IMR-90 (cell line): ENCODE measurements at regions not wholly inside any gene's neighbourhood (a gene's known extent, or its start where the extent isn't known, plus 50 kb on each side); places are given as distances from the start of the nearest gene placed in this dataset.

Source experiments
- ATAC-seq: fragments of 200-7000 bp; cut with Tn5 transposase; 2 replicates; pipeline ENCODE4 v1.9.1; 2020; ENCODE audit warnings: low read depth, mild to moderate bottlenecking, moderate library complexity
- BruUV-seq: library from RNA; stranded (reverse); fragments of 400-500 nt; replicated peaks from 2 replicates; lab custom pipeline; 2021; lab: Mats Ljungman, UMichigan
- CTCF ChIA-PET: fragments of 300-600 bp; formaldehyde crosslinking; extraction: SDS; loops from one replicate; lab custom pipeline; 2021; ENCODE audit warnings: antibody characterized with exemption; lab: Yijun Ruan, JAX
- POLR2A ChIA-PET: fragments of 300-600 bp; sonication (Branson Sonifier 250); formaldehyde crosslinking; loops from one replicate; lab custom pipeline; 2022; ENCODE audit warnings: antibody characterized with exemption; ENCODE audit not compliant: unreplicated experiment; lab: Charles Lee
- DNase-seq: peaks from one replicate; pipeline ENCODE4 v3.0.0; 2013
- H2AFZ ChIP-seq: replicated peaks from 2 replicates; pipeline ENCODE3; 2013; ENCODE audit warnings: low read length, mild to moderate bottlenecking; ENCODE audit not compliant: poor library complexity
- H2AK5ac ChIP-seq: 2 replicates; pipeline ENCODE4 v1.6.1; 2013; ENCODE audit warnings: low read depth, low read length, inconsistent platforms
- H2AK9ac ChIP-seq: replicated peaks from 2 replicates; pipeline ENCODE3; 2013; ENCODE audit warnings: mild to moderate bottlenecking, low read depth, low read length, moderate library complexity; ENCODE audit not compliant: poor library complexity
- H2BK120ac ChIP-seq: 2 replicates; pipeline ENCODE4 v1.6.1; 2013; ENCODE audit warnings: low read depth, low read length, inconsistent platforms
- H2BK15ac ChIP-seq: 3 replicates; pipeline ENCODE4 v1.6.1; 2013; ENCODE audit warnings: low read depth, low read length, inconsistent platforms
- H2BK20ac ChIP-seq: 2 replicates; pipeline ENCODE4 v1.6.1; 2013; ENCODE audit warnings: low read depth, mild to moderate bottlenecking, inconsistent platforms, low read length, moderate library complexity
- H2BK5ac ChIP-seq: 2 replicates; pipeline ENCODE4 v1.6.1; 2013; ENCODE audit warnings: mild to moderate bottlenecking, low read depth, low read length, inconsistent platforms; ENCODE audit not compliant: poor library complexity, severe bottlenecking
- H3K14ac ChIP-seq: replicated peaks from 2 replicates; pipeline ENCODE4 v1.6.1; 2013; ENCODE audit warnings: low read depth, low read length, inconsistent platforms
- H3K18ac ChIP-seq: 2 replicates; pipeline ENCODE4 v1.6.1; 2013; ENCODE audit warnings: low read depth, low read length, control low read depth
- H3K23ac ChIP-seq: 2 replicates; pipeline ENCODE4 v1.6.1; 2013; ENCODE audit warnings: low read depth, low read length, inconsistent platforms
- H3K27ac ChIP-seq: 2 replicates; pipeline ENCODE4 v1.5.1; 2013; ENCODE audit warnings: mild to moderate bottlenecking, control low read depth, low read length; ENCODE audit not compliant: insufficient read depth
- H3K27me3 ChIP-seq: 2 replicates; pipeline ENCODE4 v1.6.1; 2013; ENCODE audit warnings: low read length; ENCODE audit not compliant: control insufficient read depth, insufficient read depth
- H3K36me3 ChIP-seq: 2 replicates; pipeline ENCODE4 v1.6.1; 2013; ENCODE audit warnings: low read length, mixed read lengths; ENCODE audit not compliant: control insufficient read depth, insufficient read depth
- H3K4ac ChIP-seq: 2 replicates; pipeline ENCODE4 v1.6.1; 2013; ENCODE audit warnings: low read depth, low read length, inconsistent platforms
- H3K4me1 ChIP-seq: 2 replicates; pipeline ENCODE4 v1.6.1; 2013; ENCODE audit warnings: low read length, mixed read lengths; ENCODE audit not compliant: control insufficient read depth, insufficient read depth
- H3K4me2 ChIP-seq: 2 replicates; pipeline ENCODE4 v1.6.1; 2013; ENCODE audit warnings: low read depth, mild to moderate bottlenecking, control low read depth, low read length, moderate library complexity
- H3K4me3 ChIP-seq: 2 replicates; pipeline ENCODE4 v1.5.1; 2013; ENCODE audit warnings: low read depth, mild to moderate bottlenecking, control low read depth, low read length, moderate library complexity; ENCODE audit not compliant: insufficient read depth
- H3K56ac ChIP-seq: 2 replicates; pipeline ENCODE4 v1.6.1; 2013; ENCODE audit warnings: low read length, inconsistent platforms; ENCODE audit not compliant: insufficient read depth; ENCODE audit errors: extremely low read depth
- H3K79me1 ChIP-seq, 2 experiments: 2 replicates each; pipeline ENCODE4 v1.6.1; 2013; ENCODE audit warnings: low read length in 2 of 2, inconsistent platforms in 1 of 2, low read depth in 1 of 2
- H3K9ac ChIP-seq: 2 replicates; pipeline ENCODE4 v1.6.1; 2013; ENCODE audit warnings: low read depth, low read length, control low read depth
- H3K9me1 ChIP-seq: 2 replicates; pipeline ENCODE4 v1.6.1; 2013; ENCODE audit warnings: low read length, inconsistent platforms; ENCODE audit not compliant: insufficient read depth
- H3K9me3 ChIP-seq: 2 replicates; pipeline ENCODE4 v1.6.1; 2013; ENCODE audit warnings: low read length; ENCODE audit not compliant: control insufficient read depth, insufficient read depth
- H4K20me1 ChIP-seq: 2 replicates; pipeline ENCODE4 v1.6.1; 2013; ENCODE audit warnings: low read length, inconsistent platforms; ENCODE audit not compliant: insufficient read depth
- H4K5ac ChIP-seq: 2 replicates; pipeline ENCODE4 v1.6.1; 2013; ENCODE audit warnings: mild to moderate bottlenecking, low read depth, low read length, control low read depth
- H4K8ac ChIP-seq, 2 experiments: 2 replicates each; pipeline ENCODE4 v1.6.1; 2013; ENCODE audit warnings: low read depth in 2 of 2, low read length in 2 of 2, control low read depth in 1 of 2, inconsistent platforms in 1 of 2
- H4K91ac ChIP-seq: 2 replicates; pipeline ENCODE4 v1.6.1; 2013; ENCODE audit warnings: low read depth, low read length, inconsistent platforms; ENCODE audit not compliant: insufficient read depth
- ELK1 ChIP-seq: fragments of 150-350 bp; IDR thresholded peaks from 2 replicates; pipeline ENCODE4 v1.6.1; 2016; ENCODE audit warnings: low read depth, mild to moderate bottlenecking, low read length, moderate library complexity, borderline replicate concordance
- FOS ChIP-seq: fragments of 150-350 bp; IDR thresholded peaks from 2 replicates; pipeline ENCODE4 v1.6.1; 2016; ENCODE audit warnings: low read depth, low read length
- MAZ ChIP-seq: IDR thresholded peaks from 2 replicates; pipeline ENCODE4 v1.6.1; 2012; ENCODE audit warnings: low read depth, mild to moderate bottlenecking, low read length, improper control_type of control experiment, moderate library complexity, borderline replicate concordance
- POLR2A ChIP-seq: IDR thresholded peaks from 2 replicates; pipeline ENCODE4 v1.6.1; 2012; ENCODE audit warnings: mild to moderate bottlenecking, low read depth, low read length
- RFX5 ChIP-seq: IDR thresholded peaks from 2 replicates; pipeline ENCODE4 v1.8.0; 2012; ENCODE audit warnings: low read depth, mild to moderate bottlenecking, low read length, moderate library complexity
- WGBS, 2 experiments: methylation state at CpG; one replicate each; pipeline versions ENCODE4 v1.1.5 to v1.1.7; 2013; ENCODE audit warnings: missing lambda C conversion rate in 2 of 2; ENCODE audit not compliant: insufficient read length in 1 of 2; ENCODE audit errors: extremely low coverage in 2 of 2; 5-methylcytosine and 5-hydroxymethylcytosine counted together
- dilution Hi-C: fragments of 300-500 bp; cut with HindIII; formaldehyde crosslinking; loops from one replicate; pipeline ENCODE4 v1.14.3; 2018; ENCODE audit warnings: low sequenced_read_pairs; ENCODE audit not compliant: unreplicated experiment
- in situ Hi-C: fragments of 300-500 bp; cut with MboI; formaldehyde crosslinking; loops from 3 replicates; pipeline ENCODE4 v1.14.3; 2019; ENCODE audit warnings: low sequenced_read_pairs, inconsistent platforms, mixed read lengths
- intact Hi-C: fragments of 100-400 bp; cut with micrococcal nuclease; formaldehyde crosslinking; loops from 2 replicates; pipeline ENCODE4 v1.10.0; 2022
- TF ChIP-seq, protein P1 (sequence below): fragments of 150-350 bp; IDR thresholded peaks from 2 replicates; pipeline ENCODE4 v1.6.1; 2017; ENCODE audit warnings: mild to moderate bottlenecking, antibody characterized with exemption, low read length, low read depth
- TF ChIP-seq, protein P2 (sequence below): conservative IDR thresholded peaks from 2 replicates; pipeline ENCODE4 v1.5.1; 2012; ENCODE audit warnings: mild to moderate bottlenecking, low read depth, low read length, improper control_type of control experiment

DNA sequence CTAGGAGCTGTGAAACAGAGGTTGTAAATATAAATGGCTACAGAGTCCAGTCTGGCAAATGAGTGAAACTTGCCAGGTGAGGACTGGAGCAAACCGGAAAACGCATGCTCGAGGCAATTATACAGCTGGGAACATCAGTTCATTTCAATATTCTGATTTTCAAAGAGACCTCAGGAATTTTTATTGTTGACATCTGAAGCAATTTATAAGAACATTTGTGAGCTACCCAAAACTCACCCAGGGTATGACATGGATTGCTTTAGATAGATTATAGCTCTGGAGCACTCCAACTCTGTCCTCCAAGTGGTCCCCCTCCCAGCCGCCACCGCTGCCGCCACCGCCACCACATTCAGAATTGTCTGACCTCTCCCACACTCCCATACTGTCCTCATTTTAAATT, 84.6 kb upstream of the GRAMD2B start:
- no peaks in the 10 kb centered on the region for H3K4me1 ChIP-seq
- intact Hi-C loops, result loop anchor here (1.0 to 5.0 kb wide), 4 partner anchors 201 to 464 kb away; partner anchors contain the start of gene ALDH7A1
- ATAC-seq (no peak), DNase-seq (no peak)
- H3K27ac ChIP-seq, result no peak overlapping the region
- H3K36me3 ChIP-seq, result no peaks in the 10 kb centered on the region
- H3K79me1 ChIP-seq, result no peaks in the 10 kb centered on the region
- no peaks in the 10 kb centered on the region for H4K20me1 ChIP-seq
- ChIA-PET CTCF (interaction anchor here (1.0 to 1.9 kb wide), 6 partner anchors 12 to 256 kb away, joined by 3 to 6 read pairs (median 4); partner anchors contain the start of gene ALDH7A1), POLR2A (no interaction called here)
- no peaks in the 10 kb centered on the region for H3K9me1 ChIP-seq
- no peak overlapping the region for H3K56ac ChIP-seq
- no peak overlapping the region for H4K8ac ChIP-seq
- no peak overlapping the region for H3K14ac ChIP-seq
- H2AK9ac ChIP-seq, result no peak overlapping the region
- no peak overlapping the region for H2BK5ac ChIP-seq
- H2BK120ac ChIP-seq, result no peak overlapping the region
- H2AFZ ChIP-seq, result no peak overlapping the region
- no peak overlapping the region for H3K4me3 ChIP-seq
- WGBS, 2 experiments, result 80% methylated on average over 1 of the region's 7 CpGs; no CpG with 5 or more reads in 1 of the 2 experiments
- in situ Hi-C loops, result no loop called here
- H3K18ac ChIP-seq, result no peak overlapping the region
- H2BK15ac ChIP-seq, result no peak overlapping the region
- H3K23ac ChIP-seq, result no peak overlapping the region
- no peak overlapping the region for H3K4ac ChIP-seq
- H3K27me3 ChIP-seq, result peaks cover 4% of the 10 kb centered on the region
- no peak overlapping the region for H3K4me2 ChIP-seq
- H2AK5ac ChIP-seq, result no peak overlapping the region
- H2BK20ac ChIP-seq, result no peak overlapping the region
- H4K5ac ChIP-seq, result no peak overlapping the region
- H3K9me3 ChIP-seq, result no peaks in the 10 kb centered on the region
- BruUV-seq, result no TSS peak
- TF ChIP-seq MAZ (no peak), POLR2A (no peak), FOS (no peak), ELK1 (no peak), RFX5 (no peak)
- TF ChIP-seq, protein P1, sequence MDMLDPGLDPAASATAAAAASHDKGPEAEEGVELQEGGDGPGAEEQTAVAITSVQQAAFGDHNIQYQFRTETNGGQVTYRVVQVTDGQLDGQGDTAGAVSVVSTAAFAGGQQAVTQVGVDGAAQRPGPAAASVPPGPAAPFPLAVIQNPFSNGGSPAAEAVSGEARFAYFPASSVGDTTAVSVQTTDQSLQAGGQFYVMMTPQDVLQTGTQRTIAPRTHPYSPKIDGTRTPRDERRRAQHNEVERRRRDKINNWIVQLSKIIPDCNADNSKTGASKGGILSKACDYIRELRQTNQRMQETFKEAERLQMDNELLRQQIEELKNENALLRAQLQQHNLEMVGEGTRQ, result no peak
- TF ChIP-seq, protein P2, sequence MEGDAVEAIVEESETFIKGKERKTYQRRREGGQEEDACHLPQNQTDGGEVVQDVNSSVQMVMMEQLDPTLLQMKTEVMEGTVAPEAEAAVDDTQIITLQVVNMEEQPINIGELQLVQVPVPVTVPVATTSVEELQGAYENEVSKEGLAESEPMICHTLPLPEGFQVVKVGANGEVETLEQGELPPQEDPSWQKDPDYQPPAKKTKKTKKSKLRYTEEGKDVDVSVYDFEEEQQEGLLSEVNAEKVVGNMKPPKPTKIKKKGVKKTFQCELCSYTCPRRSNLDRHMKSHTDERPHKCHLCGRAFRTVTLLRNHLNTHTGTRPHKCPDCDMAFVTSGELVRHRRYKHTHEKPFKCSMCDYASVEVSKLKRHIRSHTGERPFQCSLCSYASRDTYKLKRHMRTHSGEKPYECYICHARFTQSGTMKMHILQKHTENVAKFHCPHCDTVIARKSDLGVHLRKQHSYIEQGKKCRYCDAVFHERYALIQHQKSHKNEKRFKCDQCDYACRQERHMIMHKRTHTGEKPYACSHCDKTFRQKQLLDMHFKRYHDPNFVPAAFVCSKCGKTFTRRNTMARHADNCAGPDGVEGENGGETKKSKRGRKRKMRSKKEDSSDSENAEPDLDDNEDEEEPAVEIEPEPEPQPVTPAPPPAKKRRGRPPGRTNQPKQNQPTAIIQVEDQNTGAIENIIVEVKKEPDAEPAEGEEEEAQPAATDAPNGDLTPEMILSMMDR, result no peak
- no peak overlapping the region for H4K91ac ChIP-seq
- no peak overlapping the region for H3K9ac ChIP-seq
- dilution Hi-C loops, result no loop called here
